ENCODE measurements at regions not wholly inside any gene's neighbourhood (a gene's known extent, or its start where the extent isn't known, plus 50 kb on each side); places are given as distances from the start of the nearest gene placed in this dataset.

DNA sequence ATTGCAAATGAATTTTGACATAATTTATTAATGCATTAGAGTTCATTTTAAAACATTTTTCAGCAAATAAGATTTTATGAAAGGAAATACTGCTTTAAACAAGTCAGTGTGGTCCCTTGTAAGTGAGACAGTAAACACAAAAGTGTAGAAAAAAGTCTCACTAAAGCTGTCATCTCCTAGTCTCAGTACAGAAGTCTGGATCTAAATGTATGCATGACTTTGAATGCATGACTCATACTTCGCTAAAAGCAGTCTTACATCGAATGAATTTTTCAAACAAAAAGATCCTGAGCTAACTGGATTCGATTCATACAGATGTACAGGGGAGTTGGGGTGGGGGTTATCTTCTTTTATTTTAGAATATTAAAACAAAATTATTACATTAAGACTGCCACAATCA, 207.4 kb upstream of the VCX start:
- Histone ChIP-seq H3K27me3 (replicated peaks in 1 of 4; ENCODE audit: control extremely low read depth in 1 of 4, control insufficient read depth in 3 of 4, insufficient read depth in 4 of 4, low read length in 3 of 4) (no peaks in the 10 kb centered on the region), H3K9me3 (ENCODE audit: control extremely low read depth in 1 of 3, control insufficient read depth in 2 of 3, insufficient read depth in 1 of 3, low read length in 2 of 3) (peaks cover 0 to 4% (median 0%) of the 10 kb centered on the region in 3 donors), H4K20me1 (ENCODE audit: control insufficient read depth, insufficient read depth, low read length, poor library complexity, severe bottlenecking) (no peaks in the 10 kb centered on the region), H3K36me3 (replicated peaks in 1 of 2; ENCODE audit: control extremely low read depth in 1 of 2, control insufficient read depth in 1 of 2, extremely low read depth in 1 of 2, insufficient read depth in 2 of 2, low read length in 1 of 2) (no peaks in the 10 kb centered on the region), H3K4me3 (ENCODE audit: control extremely low read depth in 1 of 5, extremely low read depth in 1 of 5, insufficient read depth in 1 of 5, low read depth in 2 of 5, low read length in 4 of 5) (no peak overlapping the region), H2AFZ (ENCODE audit: insufficient read depth, low read depth, low read length, poor library complexity, severe bottlenecking) (no peak overlapping the region), H3K9ac (ENCODE audit: low read length) (no peak overlapping the region), H3K4me2 (replicated peaks; ENCODE audit: low read depth, low read length, poor library complexity, severe bottlenecking) (no peak overlapping the region), H3K27ac (ENCODE audit: low read length in 2 of 2) (no peak overlapping the region), H3K79me2 (ENCODE audit: control insufficient read depth, insufficient read depth, low read length) (no peaks in the 10 kb centered on the region), H3K4me1 (ENCODE audit: control insufficient read depth in 2 of 2, insufficient read depth in 2 of 2, low read length in 2 of 2) (no peaks in the 10 kb centered on the region)
- WGBS (ENCODE audit: insufficient coverage) = no CpG with 5 or more reads among the region's 3 CpGs
- intact Hi-C loops (cut with micrococcal nuclease) = no loop called here
- no peaks in the 10 kb centered on the region for H3K27me3 Mint-ChIP-seq
- TF ChIP-seq, protein P1, sequence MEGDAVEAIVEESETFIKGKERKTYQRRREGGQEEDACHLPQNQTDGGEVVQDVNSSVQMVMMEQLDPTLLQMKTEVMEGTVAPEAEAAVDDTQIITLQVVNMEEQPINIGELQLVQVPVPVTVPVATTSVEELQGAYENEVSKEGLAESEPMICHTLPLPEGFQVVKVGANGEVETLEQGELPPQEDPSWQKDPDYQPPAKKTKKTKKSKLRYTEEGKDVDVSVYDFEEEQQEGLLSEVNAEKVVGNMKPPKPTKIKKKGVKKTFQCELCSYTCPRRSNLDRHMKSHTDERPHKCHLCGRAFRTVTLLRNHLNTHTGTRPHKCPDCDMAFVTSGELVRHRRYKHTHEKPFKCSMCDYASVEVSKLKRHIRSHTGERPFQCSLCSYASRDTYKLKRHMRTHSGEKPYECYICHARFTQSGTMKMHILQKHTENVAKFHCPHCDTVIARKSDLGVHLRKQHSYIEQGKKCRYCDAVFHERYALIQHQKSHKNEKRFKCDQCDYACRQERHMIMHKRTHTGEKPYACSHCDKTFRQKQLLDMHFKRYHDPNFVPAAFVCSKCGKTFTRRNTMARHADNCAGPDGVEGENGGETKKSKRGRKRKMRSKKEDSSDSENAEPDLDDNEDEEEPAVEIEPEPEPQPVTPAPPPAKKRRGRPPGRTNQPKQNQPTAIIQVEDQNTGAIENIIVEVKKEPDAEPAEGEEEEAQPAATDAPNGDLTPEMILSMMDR (IDR thresholded peaks at IDR 0.05) = no peak
- DNase-seq (no peak), ATAC-seq (ENCODE audit: low read depth) (no peak)
- ChIA-PET POLR2A (no interaction called here), CTCF (no interaction called here)
- H3K4me1 Mint-ChIP-seq = no peaks in the 10 kb centered on the region
- H3K9me3 Mint-ChIP-seq (ENCODE audit: insufficient read depth) = no peaks in the 10 kb centered on the region
- no peak overlapping the region for H3K4me3 Mint-ChIP-seq
- H3K27ac Mint-ChIP-seq = no peak overlapping the region

DNA sequence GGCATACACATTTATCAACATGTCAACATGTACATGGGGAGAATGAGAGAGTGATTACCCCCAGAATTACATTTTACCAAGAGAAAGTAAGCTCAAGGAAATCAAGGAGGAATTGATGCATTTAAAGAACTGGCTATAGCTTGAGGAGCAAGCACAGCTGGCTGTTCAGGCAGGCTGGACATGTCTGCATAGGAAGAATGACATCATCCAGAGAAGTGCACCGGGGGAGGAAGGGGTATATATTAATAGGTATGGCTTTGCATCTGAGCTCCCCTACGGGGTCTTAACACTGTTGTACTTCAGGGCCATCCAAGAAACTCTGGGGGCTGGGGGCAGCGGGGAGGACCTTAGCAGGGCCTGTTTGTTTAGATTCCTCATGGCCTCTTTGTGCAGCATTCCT, 222.4 kb upstream of the VCX start:
- ChIA-PET POLR2A (no interaction called here), CTCF (no interaction called here)
- H3K4me2 ChIP-seq (replicated peaks; ENCODE audit: low read depth, low read length, poor library complexity, severe bottlenecking) = no peak overlapping the region
- no peaks in the 10 kb centered on the region for H3K4me1 Mint-ChIP-seq
- no peak overlapping the region for H3K9ac ChIP-seq (ENCODE audit: low read length)
- no peak overlapping the region for H3K27ac ChIP-seq (ENCODE audit: low read length in 2 of 2)
- H3K4me1 ChIP-seq (ENCODE audit: control insufficient read depth in 2 of 2, insufficient read depth in 2 of 2, low read length in 2 of 2) = no peaks in the 10 kb centered on the region
- H4K20me1 ChIP-seq (ENCODE audit: control insufficient read depth, insufficient read depth, low read length, poor library complexity, severe bottlenecking) = no peaks in the 10 kb centered on the region
- no peak for TF ChIP-seq EZH2 (IDR thresholded peaks at IDR 0.05; ENCODE audit: borderline replicate concordance, insufficient read depth, low read depth, low read length, poor library complexity, severe bottlenecking)
- TF ChIP-seq, protein P1 (IDR thresholded peaks at IDR 0.05) = no peak
- DNase-seq (no peak), ATAC-seq (ENCODE audit: low read depth) (no peak)
- H3K27me3 Mint-ChIP-seq = no peaks in the 10 kb centered on the region
- no peaks in the 10 kb centered on the region for H3K36me3 ChIP-seq (replicated peaks in 1 of 2; ENCODE audit: control extremely low read depth in 1 of 2, control insufficient read depth in 1 of 2, extremely low read depth in 1 of 2, insufficient read depth in 2 of 2, low read length in 1 of 2)
- no peaks in the 10 kb centered on the region for H3K27me3 ChIP-seq (replicated peaks in 1 of 4; ENCODE audit: control extremely low read depth in 1 of 4, control insufficient read depth in 3 of 4, insufficient read depth in 4 of 4, low read length in 3 of 4)
- no peak overlapping the region for H3K4me3 ChIP-seq (ENCODE audit: control extremely low read depth in 1 of 5, extremely low read depth in 1 of 5, insufficient read depth in 1 of 5, low read depth in 2 of 5, low read length in 4 of 5)
- no peak overlapping the region for H3K27ac Mint-ChIP-seq
- 80% methylated on average over 1 of the region's 3 CpGs for WGBS (ENCODE audit: insufficient coverage)
- H2AFZ ChIP-seq (ENCODE audit: insufficient read depth, low read depth, low read length, poor library complexity, severe bottlenecking) = no peak overlapping the region
- H3K79me2 ChIP-seq (ENCODE audit: control insufficient read depth, insufficient read depth, low read length) = no peaks in the 10 kb centered on the region
- no peaks in the 10 kb centered on the region for H3K9me3 ChIP-seq (ENCODE audit: control extremely low read depth in 1 of 3, control insufficient read depth in 2 of 3, insufficient read depth in 1 of 3, low read length in 2 of 3)
- intact Hi-C loops (cut with micrococcal nuclease) = no loop called here
- H3K9me3 Mint-ChIP-seq (ENCODE audit: insufficient read depth) = peaks cover 2% of the 10 kb centered on the region
- H3K4me3 Mint-ChIP-seq = no peak overlapping the region

Measured in B cell (primary cell).